LNCaP clone FGC (cell line): ENCODE measurements at regions not wholly inside any gene's neighbourhood (a gene's known extent, or its start where the extent isn't known, plus 50 kb on each side); places are given as distances from the start of the nearest gene placed in this dataset.

Source experiments
- DNase-seq: peaks from one replicate; pipeline ENCODE4 v3.0.0-alpha.2; 2011; ENCODE audit warnings: low read depth
- H3K4me3 ChIP-seq: 2 replicates; pipeline ENCODE4 v1.5.1; 2011; ENCODE audit warnings: mild to moderate bottlenecking, low read depth, low read length, control low read depth
- CTCF ChIP-seq: IDR thresholded peaks from 2 replicates; pipeline ENCODE4 v1.5.1; 2012; ENCODE audit warnings: mild to moderate bottlenecking; ENCODE audit not compliant: control insufficient read depth, insufficient read depth; ENCODE audit errors: extremely low read depth

- no peak for DNase-seq
- no peak overlapping the region for H3K4me3 ChIP-seq
- TF ChIP-seq CTCF, result no peak
Measured at GRCh38 chr6:165877192-165877591, 214.2 kb upstream of the PDE10A start.

GRCh38 chr6:165876588-165876987, 213.5 kb upstream of the PDE10A start:
- H3K4me3 ChIP-seq, result no peak overlapping the region
- DNase-seq, result no peak
- no peak for TF ChIP-seq CTCF

- no peak for DNase-seq
- no peak overlapping the region for H3K4me3 ChIP-seq
- no peak for TF ChIP-seq CTCF
Measured at GRCh38 chr6:165875946-165876345, 212.9 kb upstream of the PDE10A start.

- H3K4me3 ChIP-seq, result no peak overlapping the region
- no peak for TF ChIP-seq CTCF
- no peak for DNase-seq
Measured at GRCh38 chr6:165873976-165874375, 210.9 kb upstream of the PDE10A start.

GRCh38 chr6:165872811-165873210, 209.8 kb upstream of the PDE10A start:
- DNase-seq, result no peak
- no peak for TF ChIP-seq CTCF
- no peak overlapping the region for H3K4me3 ChIP-seq

- no peak for TF ChIP-seq CTCF
- no peak overlapping the region for H3K4me3 ChIP-seq
- no peak for DNase-seq
Measured at GRCh38 chr6:165872311-165872710, 209.3 kb upstream of the PDE10A start.

- no peak for DNase-seq
- TF ChIP-seq CTCF, result no peak
Measured at GRCh38 chr6:165871571-165871970, 208.5 kb upstream of the PDE10A start.

More at GRCh38 chr6:165871571-165871970, 208.5 kb upstream of the PDE10A start:
- H3K4me3 ChIP-seq, result no peak overlapping the region
